ENCODE measurements at regions not wholly inside any gene's neighbourhood (a gene's known extent, or its start where the extent isn't known, plus 50 kb on each side); places are given as distances from the start of the nearest gene placed in this dataset.
"Not testable (repeated sequence)": the region's sequence is repeated elsewhere in the genome, so short reads cannot be mapped to it uniquely, and the experiment has no call there.

- TF ChIP-seq EZH2 (IDR thresholded peaks at IDR 0.05; ENCODE audit: borderline replicate concordance); CTCF (IDR thresholded peaks at IDR 0.05; ENCODE audit: poor library complexity); EZH2phosphoT487 (IDR thresholded peaks at IDR 0.05; ENCODE audit: low read depth, severe bottlenecking, unreplicated experiment): not testable (repeated sequence)
These were observed 187.1 kb upstream of the ZC4H2 start for GRCh38 chrX:65163325-65163724.

Data from hepatocyte (in vitro differentiated cells).